ENCODE measurements at regions not wholly inside any gene's neighbourhood (a gene's known extent, or its start where the extent isn't known, plus 50 kb on each side); places are given as distances from the start of the nearest gene placed in this dataset.

DNA sequence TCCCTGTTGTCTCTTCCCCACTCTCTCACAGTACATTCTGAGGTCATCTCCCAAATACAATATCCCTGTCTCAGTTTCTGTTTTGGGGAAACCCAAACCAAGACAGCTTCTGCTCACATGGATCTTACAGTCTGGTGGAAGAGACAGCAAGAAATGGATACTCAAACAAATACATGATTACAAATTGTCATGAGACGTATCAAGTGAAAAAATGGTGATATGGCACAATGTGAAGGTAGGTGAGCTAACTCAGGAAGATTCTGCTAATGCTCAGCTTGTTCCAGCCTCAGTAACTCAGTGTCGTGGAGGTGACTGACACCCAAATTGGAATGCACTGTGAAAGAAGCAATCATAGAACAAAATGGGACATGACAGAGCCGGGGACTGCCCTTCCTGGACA, 68.3 kb downstream of the CHST1 start:
- Mint-ChIP-seq H3K27ac (no peak overlapping the region), H3K4me3 (no peak overlapping the region), H3K4me1 (no peaks in the 10 kb centered on the region), H3K27me3 (ENCODE audit: low read depth) (peaks cover 3% of the 10 kb centered on the region), H3K36me3 (no peaks in the 10 kb centered on the region), H3K9me3 (0 out of 2 replicates have a peak, but pooled peaks cover 3% of the 10 kb centered on the region)
- CTCF ChIA-PET = no interaction called here
- DNase-seq (ENCODE audit: low spot score) (no peak), ATAC-seq (no peak)
- POLR2A ChIA-PET = no interaction called here
- TF ChIP-seq SMAD4 (CRISPR knock-in tag; IDR thresholded peaks at IDR 0.05) = no peak
- TF ChIP-seq JUN (CRISPR knock-in tag; IDR thresholded peaks at IDR 0.05) = no peak
- TF ChIP-seq FOXK1 (CRISPR knock-in tag; IDR thresholded peaks at IDR 0.05) = no peak
- no peak for TF ChIP-seq NR3C1 (CRISPR knock-in tag; conservative IDR thresholded peaks at IDR 0.05; ENCODE audit: low read depth)
- no peak for TF ChIP-seq MYBL2 (CRISPR knock-in tag; IDR thresholded peaks at IDR 0.05)
- TF ChIP-seq, protein P1, sequence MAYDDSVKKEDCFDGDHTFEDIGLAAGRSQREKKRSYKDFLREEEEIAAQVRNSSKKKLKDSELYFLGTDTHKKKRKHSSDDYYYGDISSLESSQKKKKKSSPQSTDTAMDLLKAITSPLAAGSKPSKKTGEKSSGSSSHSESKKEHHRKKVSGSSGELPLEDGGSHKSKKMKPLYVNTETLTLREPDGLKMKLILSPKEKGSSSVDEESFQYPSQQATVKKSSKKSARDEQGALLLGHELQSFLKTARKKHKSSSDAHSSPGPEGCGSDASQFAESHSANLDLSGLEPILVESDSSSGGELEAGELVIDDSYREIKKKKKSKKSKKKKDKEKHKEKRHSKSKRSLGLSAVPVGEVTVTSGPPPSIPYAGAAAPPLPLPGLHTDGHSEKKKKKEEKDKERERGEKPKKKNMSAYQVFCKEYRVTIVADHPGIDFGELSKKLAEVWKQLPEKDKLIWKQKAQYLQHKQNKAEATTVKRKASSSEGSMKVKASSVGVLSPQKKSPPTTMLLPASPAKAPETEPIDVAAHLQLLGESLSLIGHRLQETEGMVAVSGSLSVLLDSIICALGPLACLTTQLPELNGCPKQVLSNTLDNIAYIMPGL (CRISPR knock-in tag; IDR thresholded peaks at IDR 0.05) = no peak
- no peak for TF ChIP-seq ZSCAN18 (CRISPR knock-in tag; IDR thresholded peaks at IDR 0.05)

GRCh38 chr11:45596571-45596970, 68.9 kb downstream of the CHST1 start:
- peaks cover 3% of the 10 kb centered on the region for H3K27me3 Mint-ChIP-seq (ENCODE audit: low read depth)
- no peaks in the 10 kb centered on the region for H3K36me3 Mint-ChIP-seq
- ChIA-PET CTCF (no interaction called here), POLR2A (interaction anchor here (0.6 kb wide), 1 partner anchor 22 kb away, joined by 3 read pairs; no protein-coding TSS in a partner anchor)
- no peak overlapping the region for H3K4me3 Mint-ChIP-seq
- DNase-seq (ENCODE audit: low spot score) (no peak), ATAC-seq (no peak)
- TF ChIP-seq, protein P2, sequence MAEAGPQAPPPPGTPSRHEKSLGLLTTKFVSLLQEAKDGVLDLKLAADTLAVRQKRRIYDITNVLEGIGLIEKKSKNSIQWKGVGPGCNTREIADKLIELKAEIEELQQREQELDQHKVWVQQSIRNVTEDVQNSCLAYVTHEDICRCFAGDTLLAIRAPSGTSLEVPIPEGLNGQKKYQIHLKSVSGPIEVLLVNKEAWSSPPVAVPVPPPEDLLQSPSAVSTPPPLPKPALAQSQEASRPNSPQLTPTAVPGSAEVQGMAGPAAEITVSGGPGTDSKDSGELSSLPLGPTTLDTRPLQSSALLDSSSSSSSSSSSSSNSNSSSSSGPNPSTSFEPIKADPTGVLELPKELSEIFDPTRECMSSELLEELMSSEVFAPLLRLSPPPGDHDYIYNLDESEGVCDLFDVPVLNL (CRISPR knock-in tag; IDR thresholded peaks at IDR 0.05; ENCODE audit: borderline replicate concordance, low read depth) = no peak
- TF ChIP-seq GRHL2 (CRISPR knock-in tag; IDR thresholded peaks at IDR 0.05; ENCODE audit: insufficient replicate concordance, severe bottlenecking) (no peak), JUN (CRISPR knock-in tag; IDR thresholded peaks at IDR 0.05) (no peak), OVOL2 (CRISPR knock-in tag; IDR thresholded peaks at IDR 0.05; ENCODE audit: borderline replicate concordance) (no peak), ZBTB43 (CRISPR knock-in tag; IDR thresholded peaks at IDR 0.05) (no peak), RORB (CRISPR knock-in tag; IDR thresholded peaks at IDR 0.05) (no peak), ZNF219 (CRISPR knock-in tag; IDR thresholded peaks at IDR 0.05; ENCODE audit: borderline replicate concordance) (no peak), NR2C2 (CRISPR knock-in tag; IDR thresholded peaks at IDR 0.05) (no peak), IRF2 (CRISPR knock-in tag; IDR thresholded peaks at IDR 0.05; ENCODE audit: borderline replicate concordance, low read depth) (no peak), NR3C1 (CRISPR knock-in tag; conservative IDR thresholded peaks at IDR 0.05; ENCODE audit: low read depth) (no peak), FOXP1 (CRISPR knock-in tag; IDR thresholded peaks at IDR 0.05; ENCODE audit: borderline replicate concordance) (no peak), CDX4 (CRISPR knock-in tag; IDR thresholded peaks at IDR 0.05; ENCODE audit: borderline replicate concordance) (no peak)
- TF ChIP-seq, protein P3, sequence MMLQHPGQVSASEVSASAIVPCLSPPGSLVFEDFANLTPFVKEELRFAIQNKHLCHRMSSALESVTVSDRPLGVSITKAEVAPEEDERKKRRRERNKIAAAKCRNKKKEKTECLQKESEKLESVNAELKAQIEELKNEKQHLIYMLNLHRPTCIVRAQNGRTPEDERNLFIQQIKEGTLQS (CRISPR knock-in tag; conservative IDR thresholded peaks at IDR 0.05) = no peak
- TF ChIP-seq, protein P4, sequence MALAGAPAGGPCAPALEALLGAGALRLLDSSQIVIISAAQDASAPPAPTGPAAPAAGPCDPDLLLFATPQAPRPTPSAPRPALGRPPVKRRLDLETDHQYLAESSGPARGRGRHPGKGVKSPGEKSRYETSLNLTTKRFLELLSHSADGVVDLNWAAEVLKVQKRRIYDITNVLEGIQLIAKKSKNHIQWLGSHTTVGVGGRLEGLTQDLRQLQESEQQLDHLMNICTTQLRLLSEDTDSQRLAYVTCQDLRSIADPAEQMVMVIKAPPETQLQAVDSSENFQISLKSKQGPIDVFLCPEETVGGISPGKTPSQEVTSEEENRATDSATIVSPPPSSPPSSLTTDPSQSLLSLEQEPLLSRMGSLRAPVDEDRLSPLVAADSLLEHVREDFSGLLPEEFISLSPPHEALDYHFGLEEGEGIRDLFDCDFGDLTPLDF (CRISPR knock-in tag; IDR thresholded peaks at IDR 0.05) = no peak
- 0 out of 2 replicates have a peak, but pooled peaks cover 3% of the 10 kb centered on the region for H3K9me3 Mint-ChIP-seq
- no peaks in the 10 kb centered on the region for H3K4me1 Mint-ChIP-seq
- no peak overlapping the region for H3K27ac Mint-ChIP-seq
